Activated naive CD8-positive, alpha-beta T cell treated with anti-CD3 and anti-CD28 coated beads, Interleukin-2, amount 10 ng/mL, durations not matched to agents 7 days and 5 days (primary cell): ENCODE measurements at regions not wholly inside any gene's neighbourhood (a gene's known extent, or its start where the extent isn't known, plus 50 kb on each side); places are given as distances from the start of the nearest gene placed in this dataset.

Experiments
- ATAC-seq: fragments of 150-1000 bp; cut with Tn5 transposase; one replicate; pipeline ENCODE4 v1.10.0; 2021; ENCODE audit warnings: low read depth, moderate library complexity
- POLR2A ChIA-PET: fragments of 350-600 bp; sonication (Branson Sonifier 250); formaldehyde crosslinking; loops from one replicate; lab custom pipeline; 2021; ENCODE audit warnings: antibody characterized with exemption; lab: Charles Lee
- DNase-seq: peaks from one replicate; pipeline ENCODE4 v3.0.0; 2021
- H3K27ac Mint-ChIP-seq: one replicate; pipeline ENCODE4 v1.8.0; 2022; ENCODE audit warnings: mild to moderate bottlenecking, mixed read lengths
- H3K27me3 Mint-ChIP-seq: one replicate; pipeline ENCODE4 v1.8.0; 2022; ENCODE audit warnings: mild to moderate bottlenecking, moderate library complexity, mixed read lengths
- H3K36me3 Mint-ChIP-seq: one replicate; pipeline ENCODE4 v1.8.0; 2021; ENCODE audit warnings: mild to moderate bottlenecking, mixed read lengths
- H3K4me1 Mint-ChIP-seq: one replicate; pipeline ENCODE4 v1.8.0; 2021; ENCODE audit warnings: mixed read lengths
- H3K4me3 Mint-ChIP-seq: one replicate; pipeline ENCODE4 v1.8.0; 2022; ENCODE audit warnings: mild to moderate bottlenecking, moderate library complexity, mixed read lengths
- H3K9me3 Mint-ChIP-seq: one replicate; pipeline ENCODE4 v1.8.0; 2021; ENCODE audit warnings: mixed read lengths

DNA sequence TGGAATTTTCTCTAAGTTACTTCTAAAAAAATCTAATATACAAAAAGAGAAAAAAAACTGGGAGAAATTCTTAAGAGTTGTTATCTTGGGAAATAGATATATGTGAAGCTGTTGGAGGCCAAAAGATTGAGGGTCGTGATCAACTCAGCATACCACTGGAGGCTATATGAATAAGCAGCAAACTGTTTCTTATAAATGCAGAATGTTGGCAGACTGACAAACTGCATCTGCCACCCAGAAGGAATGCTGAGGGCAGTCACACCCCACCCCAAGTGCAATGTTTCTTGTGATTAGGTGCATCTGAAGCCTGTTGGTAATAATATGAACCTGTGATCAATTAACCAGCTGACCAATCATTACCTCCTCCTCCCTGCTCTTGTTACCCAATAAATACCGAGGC, 818.6 kb upstream of the MGAT4C start:
- no peak overlapping the region for H3K27ac Mint-ChIP-seq
- no peaks in the 10 kb centered on the region for H3K4me1 Mint-ChIP-seq
- peaks cover 8% of the 10 kb centered on the region for H3K9me3 Mint-ChIP-seq
- H3K36me3 Mint-ChIP-seq: no peaks in the 10 kb centered on the region
- H3K4me3 Mint-ChIP-seq: no peak overlapping the region
- POLR2A ChIA-PET: no interaction called here
- DNase-seq: no peak
- no peaks in the 10 kb centered on the region for H3K27me3 Mint-ChIP-seq
- ATAC-seq: no peak

DNA sequence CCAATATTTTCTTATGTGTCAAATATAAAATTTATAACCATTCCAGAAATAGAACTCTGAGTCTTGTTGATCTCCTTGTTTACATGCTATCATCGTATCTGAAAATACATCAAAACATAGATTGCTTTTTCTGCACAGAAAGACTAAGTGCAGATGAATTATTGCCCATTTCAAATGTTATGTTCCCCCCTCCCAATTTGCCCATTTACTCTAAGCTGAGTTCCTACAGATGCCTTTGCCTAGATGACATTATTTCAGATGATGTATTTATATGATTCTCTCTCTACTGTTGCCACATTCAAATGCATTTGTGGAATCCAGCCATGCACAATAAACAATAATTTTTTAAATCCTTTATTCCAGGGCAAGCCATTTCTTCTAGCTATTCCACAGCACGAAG, 810.1 kb upstream of the MGAT4C start:
- no peak overlapping the region for H3K27ac Mint-ChIP-seq

DNA sequence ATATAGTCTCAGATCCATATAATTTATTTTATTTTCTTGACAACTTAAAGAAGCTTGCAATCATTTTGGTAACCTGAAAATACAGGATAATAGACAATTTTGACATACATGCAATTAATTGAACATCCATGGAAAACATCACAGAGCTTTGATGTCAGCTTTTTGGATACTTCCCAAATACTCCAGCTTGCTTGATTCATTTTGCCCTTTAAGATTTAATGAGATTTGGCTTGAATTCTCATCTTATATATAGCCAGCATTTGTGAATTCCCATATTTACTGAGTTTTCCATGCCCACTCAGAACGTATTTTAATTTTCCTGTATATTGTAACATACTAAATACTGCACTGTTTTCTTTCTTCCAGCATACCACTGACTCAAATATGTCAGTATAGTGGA, 803.0 kb upstream of the MGAT4C start:
- peaks cover 3% of the 10 kb centered on the region for H3K9me3 Mint-ChIP-seq
- POLR2A ChIA-PET: no interaction called here
- H3K36me3 Mint-ChIP-seq: no peaks in the 10 kb centered on the region
- H3K4me1 Mint-ChIP-seq: no peaks in the 10 kb centered on the region
- ATAC-seq (no peak), DNase-seq (no peak)
- H3K27me3 Mint-ChIP-seq: no peaks in the 10 kb centered on the region
- H3K4me3 Mint-ChIP-seq: no peak overlapping the region
- H3K27ac Mint-ChIP-seq: no peak overlapping the region

More for the DNA sequence above, 810.1 kb upstream of the MGAT4C start:
- Mint-ChIP-seq H3K27me3 (no peaks in the 10 kb centered on the region), H3K4me3 (no peak overlapping the region), H3K4me1 (no peaks in the 10 kb centered on the region), H3K9me3 (peaks cover 3% of the 10 kb centered on the region), H3K36me3 (no peaks in the 10 kb centered on the region)
- no peak for DNase-seq
- POLR2A ChIA-PET: no interaction called here
- no peak for ATAC-seq

DNA sequence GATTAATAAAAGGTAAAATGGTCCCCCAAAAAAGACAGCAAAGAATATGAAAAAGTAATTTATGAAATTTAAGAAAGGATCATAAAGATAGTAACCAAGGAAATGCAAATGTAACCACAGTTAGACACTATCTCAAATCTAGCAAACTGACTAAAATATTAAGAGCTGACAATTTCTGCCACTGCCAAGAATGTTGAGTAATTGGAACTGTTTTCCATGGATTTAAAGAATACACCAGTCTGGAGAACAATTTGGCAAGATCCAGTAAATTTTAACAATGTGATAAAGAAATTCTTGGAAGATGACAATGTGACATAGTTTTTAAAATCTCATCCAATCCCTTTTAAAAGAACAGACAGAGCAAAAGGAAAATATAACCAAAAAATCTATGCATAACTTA, 798.0 kb upstream of the MGAT4C start:
- Mint-ChIP-seq H3K9me3 (no peaks in the 10 kb centered on the region), H3K27ac (no peak overlapping the region), H3K27me3 (no peaks in the 10 kb centered on the region), H3K36me3 (no peaks in the 10 kb centered on the region), H3K4me1 (no peaks in the 10 kb centered on the region), H3K4me3 (no peak overlapping the region)
- POLR2A ChIA-PET: no interaction called here
- no peak for DNase-seq
- ATAC-seq: no peak

DNA sequence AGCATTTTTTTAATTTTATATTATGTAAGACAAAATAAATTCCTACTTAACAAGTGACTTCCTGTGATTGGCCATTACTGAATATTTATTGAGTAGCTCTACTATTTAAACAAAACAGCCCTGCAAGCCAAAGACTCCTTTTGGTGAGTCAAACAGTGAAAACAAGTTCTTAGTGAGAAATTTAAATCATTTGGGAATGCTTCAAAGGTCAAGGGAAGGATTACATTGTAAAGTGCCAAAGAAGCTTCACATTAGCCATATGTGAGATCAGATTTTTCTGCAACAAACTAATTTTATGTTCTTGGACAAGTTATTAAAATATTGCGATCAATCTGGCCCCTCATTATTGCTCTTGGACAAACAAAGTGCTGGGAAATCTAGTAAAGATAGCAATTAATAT, 795.4 kb upstream of the MGAT4C start:
- H3K9me3 Mint-ChIP-seq: no peaks in the 10 kb centered on the region
- no peak overlapping the region for H3K4me3 Mint-ChIP-seq
- ATAC-seq: no peak
- no peak overlapping the region for H3K27ac Mint-ChIP-seq
- H3K27me3 Mint-ChIP-seq: no peaks in the 10 kb centered on the region
- POLR2A ChIA-PET: no interaction called here
- no peaks in the 10 kb centered on the region for H3K36me3 Mint-ChIP-seq
- no peaks in the 10 kb centered on the region for H3K4me1 Mint-ChIP-seq
- no peak for DNase-seq

DNA sequence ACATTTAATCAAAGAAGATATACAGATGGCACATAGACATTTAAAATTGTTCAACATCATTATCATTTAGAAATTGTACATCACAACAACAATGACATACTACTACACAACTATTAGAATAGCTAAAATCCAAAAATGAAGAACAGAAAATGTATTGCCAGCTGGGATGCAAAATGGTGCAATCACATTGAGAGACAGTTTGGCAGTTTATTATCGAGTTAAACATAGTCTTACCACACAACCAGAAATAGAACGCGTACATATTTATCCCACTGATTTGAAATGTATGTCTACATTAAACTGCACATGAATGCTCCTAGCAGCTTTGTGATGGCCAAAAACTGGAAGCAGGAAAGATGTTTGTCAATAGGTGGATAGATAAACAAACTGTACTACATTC, 791.5 kb upstream of the MGAT4C start:
- Mint-ChIP-seq H3K4me1 (no peaks in the 10 kb centered on the region), H3K9me3 (no peaks in the 10 kb centered on the region), H3K27me3 (no peaks in the 10 kb centered on the region), H3K4me3 (no peak overlapping the region), H3K27ac (no peak overlapping the region), H3K36me3 (no peaks in the 10 kb centered on the region)
- DNase-seq (no peak), ATAC-seq (no peak)
- POLR2A ChIA-PET: no interaction called here

DNA sequence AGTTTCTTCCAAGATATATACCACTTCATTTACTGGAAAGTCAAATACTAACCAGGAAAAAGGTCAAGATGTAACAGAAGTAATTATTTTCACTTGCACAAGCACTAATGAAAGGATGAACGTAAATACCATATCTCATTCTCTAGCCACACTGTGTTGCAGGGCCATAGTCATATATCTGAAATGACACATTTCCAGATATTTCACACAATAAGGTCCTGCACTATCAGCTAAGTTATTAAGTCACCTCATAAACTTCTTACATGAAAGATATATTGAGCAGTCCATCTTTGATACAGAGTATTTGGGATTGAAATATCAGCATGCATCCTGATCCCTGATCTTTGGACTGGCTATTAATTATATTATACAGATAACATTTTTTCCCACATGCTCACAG, 783.3 kb upstream of the MGAT4C start:
- H3K4me1 Mint-ChIP-seq: no peaks in the 10 kb centered on the region
- no peak overlapping the region for H3K27ac Mint-ChIP-seq
- no peak overlapping the region for H3K4me3 Mint-ChIP-seq
- no peaks in the 10 kb centered on the region for H3K27me3 Mint-ChIP-seq
- DNase-seq: no peak
- peaks cover 2% of the 10 kb centered on the region for H3K9me3 Mint-ChIP-seq
- ATAC-seq: no peak
- POLR2A ChIA-PET: no interaction called here
- no peaks in the 10 kb centered on the region for H3K36me3 Mint-ChIP-seq

DNA sequence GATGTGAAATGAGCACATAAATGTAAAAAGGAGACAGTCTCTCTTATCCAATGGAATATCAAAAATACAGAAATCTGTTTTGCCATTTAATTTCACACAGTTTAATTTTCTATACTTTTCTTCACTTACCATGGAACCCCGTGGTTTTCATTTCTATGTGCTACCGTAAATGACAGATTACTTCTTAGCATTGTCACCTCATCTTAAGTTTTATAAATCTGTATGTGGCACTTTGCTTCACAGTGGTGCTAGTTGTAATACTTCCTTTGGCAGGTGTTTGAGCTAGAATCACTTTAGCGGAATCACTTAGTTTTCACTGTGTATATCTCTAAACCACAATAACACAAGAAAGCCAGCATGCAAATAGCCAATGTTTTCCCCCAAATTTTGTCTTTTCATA, 781.9 kb upstream of the MGAT4C start:
- H3K9me3 Mint-ChIP-seq: peaks cover 2% of the 10 kb centered on the region
- H3K27ac Mint-ChIP-seq: no peak overlapping the region
- H3K4me1 Mint-ChIP-seq: no peaks in the 10 kb centered on the region
- DNase-seq: no peak
- no peak overlapping the region for H3K4me3 Mint-ChIP-seq
- POLR2A ChIA-PET: no interaction called here
- H3K36me3 Mint-ChIP-seq: no peaks in the 10 kb centered on the region
- no peak for ATAC-seq
- H3K27me3 Mint-ChIP-seq: no peaks in the 10 kb centered on the region

DNA sequence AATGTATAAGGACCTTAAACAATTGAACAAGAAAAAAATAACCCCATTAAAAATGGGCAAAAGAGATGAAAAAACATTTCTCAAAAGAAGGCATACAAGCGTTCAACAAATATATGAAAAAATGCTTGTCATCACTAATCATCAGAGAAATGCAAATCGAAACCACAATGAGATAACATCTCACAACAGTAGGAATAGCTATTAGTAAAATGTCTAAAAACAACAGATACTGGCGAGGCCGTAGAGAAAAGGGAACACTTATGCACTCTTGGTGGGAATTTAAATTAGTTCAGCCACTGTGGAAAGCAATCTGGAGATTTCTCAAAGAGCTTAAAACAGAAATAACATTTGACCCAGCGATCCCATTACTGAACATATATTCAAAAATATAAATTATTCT, 769.8 kb upstream of the MGAT4C start:
- ATAC-seq (no peak), DNase-seq (no peak)
- H3K4me3 Mint-ChIP-seq: no peak overlapping the region
- H3K27ac Mint-ChIP-seq: no peak overlapping the region
- H3K4me1 Mint-ChIP-seq: no peaks in the 10 kb centered on the region
- H3K27me3 Mint-ChIP-seq: no peaks in the 10 kb centered on the region
- no peaks in the 10 kb centered on the region for H3K36me3 Mint-ChIP-seq
- peaks cover 1% of the 10 kb centered on the region for H3K9me3 Mint-ChIP-seq
- POLR2A ChIA-PET: no interaction called here

DNA sequence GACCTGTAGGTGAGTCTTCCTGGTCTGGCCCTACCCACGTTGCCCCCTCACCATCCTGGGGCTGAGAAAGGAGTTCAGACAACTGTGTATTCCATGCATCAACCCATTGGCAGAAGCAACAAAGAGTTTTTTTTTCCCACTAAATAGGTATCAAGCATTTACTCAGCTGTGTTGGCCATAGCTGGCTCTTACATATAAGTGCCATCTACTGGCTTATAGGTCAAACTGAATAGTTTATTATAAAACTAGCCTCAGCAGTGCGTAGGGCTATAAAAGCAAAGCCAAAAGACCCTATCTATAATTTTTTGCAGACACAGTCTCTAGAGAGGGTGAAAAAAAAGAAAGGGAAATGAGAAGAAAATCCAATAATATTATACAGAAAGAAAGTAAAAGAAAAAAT, 765.2 kb upstream of the MGAT4C start:
- H3K9me3 Mint-ChIP-seq: peaks cover 2% of the 10 kb centered on the region
- no peak for DNase-seq
- no peaks in the 10 kb centered on the region for H3K4me1 Mint-ChIP-seq
- POLR2A ChIA-PET: no interaction called here
- no peaks in the 10 kb centered on the region for H3K36me3 Mint-ChIP-seq
- H3K27ac Mint-ChIP-seq: no peak overlapping the region
- no peak for ATAC-seq
- H3K4me3 Mint-ChIP-seq: no peak overlapping the region
- no peaks in the 10 kb centered on the region for H3K27me3 Mint-ChIP-seq

DNA sequence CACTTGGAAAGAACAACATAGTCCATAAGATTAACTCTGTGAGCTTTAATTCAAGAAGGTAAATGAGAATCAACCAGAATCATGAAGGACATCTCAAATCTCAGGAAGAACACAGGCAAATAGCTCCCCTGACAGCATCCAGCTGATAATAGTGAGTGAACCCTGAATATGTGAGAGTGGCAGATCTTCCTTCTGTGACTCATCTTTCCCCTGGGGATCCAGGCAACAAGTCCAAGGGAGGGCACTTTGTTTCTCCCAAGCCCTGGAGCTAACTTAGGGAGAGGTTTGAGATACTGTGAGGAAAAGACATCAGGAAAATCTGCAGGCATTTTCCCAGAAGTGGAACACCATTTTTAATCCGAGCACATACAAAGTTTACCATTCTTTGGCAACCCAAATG, 763.9 kb upstream of the MGAT4C start:
- DNase-seq: no peak
- Mint-ChIP-seq H3K9me3 (peaks cover 2% of the 10 kb centered on the region), H3K4me3 (no peak overlapping the region), H3K36me3 (no peaks in the 10 kb centered on the region), H3K4me1 (no peaks in the 10 kb centered on the region), H3K27ac (no peak overlapping the region), H3K27me3 (no peaks in the 10 kb centered on the region)
- ATAC-seq: no peak
- POLR2A ChIA-PET: no interaction called here

DNA sequence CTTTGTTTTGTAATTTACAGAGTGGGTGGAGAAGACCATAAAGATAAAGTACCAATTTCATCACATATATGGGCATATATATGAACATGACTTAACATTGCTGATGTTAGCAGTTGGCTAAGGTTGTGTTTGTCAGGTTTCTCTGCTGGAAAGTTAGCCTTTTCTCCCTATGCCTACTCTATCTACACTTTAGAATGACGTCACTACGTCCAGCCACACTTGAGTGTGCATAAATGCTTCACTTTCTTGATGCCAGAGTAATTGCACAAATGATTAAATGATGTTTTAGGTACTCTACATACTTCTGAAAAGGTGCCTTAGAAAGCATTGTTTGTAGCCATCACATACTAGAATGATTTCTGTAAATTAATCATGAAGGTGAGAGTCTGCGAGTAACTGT, 759.2 kb upstream of the MGAT4C start:
- Mint-ChIP-seq H3K27me3 (no peaks in the 10 kb centered on the region), H3K27ac (no peak overlapping the region), H3K4me3 (no peak overlapping the region), H3K4me1 (no peaks in the 10 kb centered on the region), H3K9me3 (peaks cover 1% of the 10 kb centered on the region), H3K36me3 (no peaks in the 10 kb centered on the region)
- DNase-seq (no peak), ATAC-seq (no peak)
- POLR2A ChIA-PET: no interaction called here

DNA sequence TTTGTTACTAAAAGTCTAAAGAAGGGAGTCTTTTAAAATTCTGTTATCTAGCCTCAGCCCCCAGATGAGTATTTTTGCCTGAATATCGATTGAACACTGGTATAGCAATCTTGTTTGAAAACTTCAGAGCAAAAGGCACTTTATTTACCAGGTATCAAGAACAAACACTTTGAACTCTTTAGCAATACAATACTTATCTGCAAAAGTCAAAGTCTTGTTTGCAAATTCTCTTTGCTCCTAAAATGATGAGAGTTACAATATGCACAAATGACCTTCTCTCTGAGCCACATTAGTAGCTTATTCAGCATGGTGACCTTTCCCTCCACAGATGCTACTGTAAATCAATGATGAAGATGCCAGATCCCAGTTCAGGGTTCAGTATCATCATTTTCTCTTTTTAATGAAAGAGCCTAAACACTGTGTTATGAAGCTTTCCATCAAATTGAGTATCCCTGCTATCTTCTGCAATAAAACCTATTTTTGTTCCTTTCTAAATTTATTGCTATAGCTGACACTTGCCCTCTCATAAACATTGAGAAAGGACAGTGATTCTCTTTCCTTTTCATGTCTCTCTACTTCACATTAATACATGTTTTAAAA, 752.7 kb upstream of the MGAT4C start:
- Mint-ChIP-seq H3K27ac (no peak overlapping the region), H3K4me3 (no peak overlapping the region), H3K27me3 (no peaks in the 10 kb centered on the region), H3K36me3 (no peaks in the 10 kb centered on the region), H3K4me1 (no peaks in the 10 kb centered on the region), H3K9me3 (peaks cover 9% of the 10 kb centered on the region)
- DNase-seq (no peak), ATAC-seq (no peak)
- POLR2A ChIA-PET: no interaction called here

DNA sequence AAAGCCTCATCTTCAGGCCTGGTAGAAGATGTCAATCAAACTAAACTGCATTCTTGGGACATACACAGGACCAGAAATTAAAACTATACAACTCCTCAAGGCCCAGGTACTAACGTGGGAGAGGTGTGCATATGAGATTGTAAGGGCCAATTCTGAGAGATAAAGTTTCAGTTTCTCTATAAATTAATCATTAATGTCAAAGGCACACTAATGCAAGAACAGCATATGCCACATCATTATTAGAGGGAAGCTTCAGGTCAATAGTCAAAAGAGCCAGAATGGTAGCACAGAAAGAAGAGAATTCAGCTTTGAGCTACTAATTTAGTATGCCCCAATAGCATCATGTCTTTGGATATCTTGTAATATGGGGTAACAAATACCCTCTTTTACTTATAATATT, 744.9 kb upstream of the MGAT4C start:
- Mint-ChIP-seq H3K27ac (no peak overlapping the region), H3K27me3 (no peaks in the 10 kb centered on the region), H3K4me3 (no peak overlapping the region), H3K4me1 (no peaks in the 10 kb centered on the region), H3K36me3 (no peaks in the 10 kb centered on the region), H3K9me3 (peaks cover 6% of the 10 kb centered on the region)
- POLR2A ChIA-PET: no interaction called here
- DNase-seq (no peak), ATAC-seq (no peak)

DNA sequence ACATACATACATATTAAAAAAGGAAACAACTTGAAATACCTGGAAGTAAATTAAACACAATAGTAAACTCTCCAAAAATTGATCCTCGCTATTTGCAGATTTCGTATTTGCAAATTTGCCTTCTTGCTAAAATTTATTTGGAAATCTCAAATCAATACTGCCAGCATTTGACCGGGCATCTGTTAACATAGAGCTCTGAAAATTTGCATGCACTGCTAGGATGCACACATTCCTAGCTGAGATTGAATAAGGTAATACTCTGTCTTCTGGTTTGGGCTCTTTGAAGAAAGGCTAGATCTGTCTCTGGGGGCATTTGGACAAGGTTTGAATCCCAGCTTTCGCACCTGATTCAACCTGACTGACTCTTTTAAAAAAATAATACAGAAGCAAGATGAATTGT, 729.1 kb upstream of the MGAT4C start:
- Mint-ChIP-seq H3K9me3 (no peaks in the 10 kb centered on the region), H3K27me3 (no peaks in the 10 kb centered on the region), H3K27ac (no peak overlapping the region), H3K36me3 (no peaks in the 10 kb centered on the region), H3K4me1 (no peaks in the 10 kb centered on the region), H3K4me3 (no peak overlapping the region)
- ATAC-seq: no peak
- no peak for DNase-seq
- POLR2A ChIA-PET: no interaction called here
